Myocyte (in vitro differentiated cells): ENCODE measurements at regions not wholly inside any gene's neighbourhood (a gene's known extent, or its start where the extent isn't known, plus 50 kb on each side); places are given as distances from the start of the nearest gene placed in this dataset.
A peak's percentile ranks its signal among the peaks of the same experiment; 100 is the strongest.

ENCODE experiments used
- DNase-seq: peaks from one replicate; pipeline ENCODE4 v3.0.0-alpha.2; 2012; ENCODE audit warnings: low read depth

- no peak for DNase-seq
These were observed 83.5 kb upstream of the INSIG1 start for GRCh38 chr7:155213955-155214740.

GRCh38 chr7:155215576-155216325, 81.9 kb upstream of the INSIG1 start:
- peak; percentile 43 for DNase-seq

- no peak for DNase-seq
These were observed 81.0 kb upstream of the INSIG1 start for GRCh38 chr7:155216475-155217272.

GRCh38 chr7:155217634-155218033, 80.0 kb upstream of the INSIG1 start:
- no peak for DNase-seq

GRCh38 chr7:155218276-155219153, 79.2 kb upstream of the INSIG1 start:
- no peak for DNase-seq

- no peak for DNase-seq
These were observed 78.5 kb upstream of the INSIG1 start for GRCh38 chr7:155219154-155219531.

GRCh38 chr7:155219947-155220769, 77.5 kb upstream of the INSIG1 start:
- no peak for DNase-seq

GRCh38 chr7:155220903-155221302, 76.8 kb upstream of the INSIG1 start:
- DNase-seq, result no peak

GRCh38 chr7:155221547-155221946, 76.1 kb upstream of the INSIG1 start:
- DNase-seq, result no peak

- peak; percentile 80 for DNase-seq
These were observed 75.6 kb upstream of the INSIG1 start for GRCh38 chr7:155222061-155222460.

- peak; percentile 39 for DNase-seq
These were observed 75.1 kb upstream of the INSIG1 start for GRCh38 chr7:155222573-155222972.

- no peak for DNase-seq
These were observed 74.7 kb upstream of the INSIG1 start for GRCh38 chr7:155223021-155223420.

- DNase-seq, result no peak
These were observed 74.2 kb upstream of the INSIG1 start for GRCh38 chr7:155223503-155223902.

GRCh38 chr7:155224116-155224811, 73.4 kb upstream of the INSIG1 start:
- no peak for DNase-seq

- no peak for DNase-seq
These were observed 72.6 kb upstream of the INSIG1 start for GRCh38 chr7:155225095-155225494.

GRCh38 chr7:155225516-155225915, 72.2 kb upstream of the INSIG1 start:
- no peak for DNase-seq

GRCh38 chr7:155226261-155227003, 71.2 kb upstream of the INSIG1 start:
- no peak for DNase-seq

- DNase-seq, result no peak
These were observed 70.5 kb upstream of the INSIG1 start for GRCh38 chr7:155227004-155227787.
